ENCODE measurements at regions not wholly inside any gene's neighbourhood (a gene's known extent, or its start where the extent isn't known, plus 50 kb on each side); places are given as distances from the start of the nearest gene placed in this dataset.

DNA sequence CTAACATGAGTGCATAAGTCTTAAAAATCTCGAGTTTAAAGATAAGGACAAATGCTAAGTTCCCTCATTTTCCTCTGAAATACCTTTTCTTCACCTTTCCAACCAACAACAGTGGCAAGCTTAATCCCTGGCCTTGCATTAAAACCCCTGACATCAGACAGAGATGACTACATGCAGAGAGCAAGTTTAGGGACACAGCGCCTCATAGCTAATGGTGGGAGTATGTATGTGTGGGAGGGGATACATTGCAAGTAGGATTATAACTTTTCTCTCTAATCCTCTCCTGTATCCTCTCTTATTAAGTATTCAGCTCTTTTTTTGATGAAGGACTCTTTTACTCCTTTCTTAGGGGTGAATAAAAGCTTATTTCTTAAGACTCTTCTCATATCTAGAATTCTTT lies 547.1 kb downstream of the CCER1 start:
- TF ChIP-seq, protein P1, sequence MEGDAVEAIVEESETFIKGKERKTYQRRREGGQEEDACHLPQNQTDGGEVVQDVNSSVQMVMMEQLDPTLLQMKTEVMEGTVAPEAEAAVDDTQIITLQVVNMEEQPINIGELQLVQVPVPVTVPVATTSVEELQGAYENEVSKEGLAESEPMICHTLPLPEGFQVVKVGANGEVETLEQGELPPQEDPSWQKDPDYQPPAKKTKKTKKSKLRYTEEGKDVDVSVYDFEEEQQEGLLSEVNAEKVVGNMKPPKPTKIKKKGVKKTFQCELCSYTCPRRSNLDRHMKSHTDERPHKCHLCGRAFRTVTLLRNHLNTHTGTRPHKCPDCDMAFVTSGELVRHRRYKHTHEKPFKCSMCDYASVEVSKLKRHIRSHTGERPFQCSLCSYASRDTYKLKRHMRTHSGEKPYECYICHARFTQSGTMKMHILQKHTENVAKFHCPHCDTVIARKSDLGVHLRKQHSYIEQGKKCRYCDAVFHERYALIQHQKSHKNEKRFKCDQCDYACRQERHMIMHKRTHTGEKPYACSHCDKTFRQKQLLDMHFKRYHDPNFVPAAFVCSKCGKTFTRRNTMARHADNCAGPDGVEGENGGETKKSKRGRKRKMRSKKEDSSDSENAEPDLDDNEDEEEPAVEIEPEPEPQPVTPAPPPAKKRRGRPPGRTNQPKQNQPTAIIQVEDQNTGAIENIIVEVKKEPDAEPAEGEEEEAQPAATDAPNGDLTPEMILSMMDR (conservative IDR thresholded peaks at IDR 0.05 in 1 of 2, IDR thresholded peaks at IDR 0.05 in 1 of 2; ENCODE audit: low read depth in 1 of 2, low read length in 2 of 2) = no peak
- no peak for TF ChIP-seq EZH2 (IDR thresholded peaks at IDR 0.05; ENCODE audit: low read length, missing control alignments)
